ENCODE measurements at regions not wholly inside any gene's neighbourhood (a gene's known extent, or its start where the extent isn't known, plus 50 kb on each side); places are given as distances from the start of the nearest gene placed in this dataset.

DNA sequence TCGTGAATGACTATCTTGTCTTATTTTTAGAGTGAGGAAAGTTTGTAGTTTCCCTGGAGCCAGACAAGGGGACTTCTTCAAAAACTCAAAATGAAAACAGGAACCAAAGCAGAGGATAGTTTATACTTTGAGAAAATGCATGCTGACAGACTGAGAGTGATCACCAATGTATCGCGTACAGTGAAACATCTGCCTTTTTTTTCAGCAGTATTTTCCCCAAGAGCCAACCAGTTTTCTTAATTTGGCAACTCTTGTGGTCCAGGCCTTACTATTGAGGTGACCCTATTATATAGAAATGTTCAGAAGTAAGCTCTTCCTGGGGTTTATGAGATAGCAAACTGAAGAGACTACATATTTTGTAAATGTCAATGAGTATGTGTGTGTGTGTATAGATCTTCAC, 153.7 kb upstream of the VRK2 start:
- TF ChIP-seq EZH2 (IDR thresholded peaks at IDR 0.05): no peak
- no peak for TF ChIP-seq POLR2AphosphoS5 (IDR thresholded peaks at IDR 0.05; ENCODE audit: borderline replicate concordance, low read depth, low read length)
- TF ChIP-seq FOXP2 (optimal IDR thresholded peaks at IDR 0.05; ENCODE audit: control extremely low read depth, extremely low read length, insufficient read depth): no peak
